Cardiac septum (tissue), 1 donor: ENCODE measurements at regions not wholly inside any gene's neighbourhood (a gene's known extent, or its start where the extent isn't known, plus 50 kb on each side); places are given as distances from the start of the nearest gene placed in this dataset.

ENCODE experiments used
- DNase-seq: peaks from one replicate; pipeline ENCODE4 v3.0.0-alpha.2; 2020; ENCODE audit warnings: low spot score
- intact Hi-C: fragments of 100-400 bp; cut with DNase I; formaldehyde crosslinking; loops from one replicate; pipeline ENCODE4 v1.14.0; 2022
- donor health status: DM: no; HTN: no; CAD: no.

- peak; percentile 71 for DNase-seq
- intact Hi-C loops, result no loop called here
Observed at GRCh38 chr22:46062971-46063631, 86.1 kb upstream of the WNT7B start.

GRCh38 chr22:46063846-46064227 lies 86.5 kb upstream of the PPARA start:
- intact Hi-C loops, result no loop called here
- peak; percentile 10 for DNase-seq

GRCh38 chr22:46064228-46064965 lies 85.9 kb upstream of the PPARA start:
- intact Hi-C loops, result no loop called here
- DNase-seq, result peak; percentile 54

- peak; percentile 27 for DNase-seq
- intact Hi-C loops, result no loop called here
Observed at GRCh38 chr22:46064966-46065666, 85.2 kb upstream of the PPARA start.

GRCh38 chr22:46065691-46066454 lies 84.5 kb upstream of the PPARA start:
- intact Hi-C loops, result no loop called here
- no peak for DNase-seq

- intact Hi-C loops, result no loop called here
- peak; percentile 61 for DNase-seq
Observed at GRCh38 chr22:46066691-46067090, 83.6 kb upstream of the PPARA start.

- DNase-seq, result peak; percentile 66
- intact Hi-C loops, result no loop called here
Observed at GRCh38 chr22:46067159-46068111, 82.9 kb upstream of the PPARA start.

GRCh38 chr22:46068181-46068592 lies 82.1 kb upstream of the PPARA start:
- no peak for DNase-seq
- intact Hi-C loops, result no loop called here

- intact Hi-C loops, result no loop called here
- DNase-seq, result peak; percentile 76
Observed at GRCh38 chr22:46068593-46069491, 81.5 kb upstream of the PPARA start.

GRCh38 chr22:46069521-46070214 lies 80.7 kb upstream of the PPARA start:
- peak; percentile 90 for DNase-seq
- intact Hi-C loops, result loop anchor here (2.0 to 5.0 kb wide), 4 partner anchors 15 to 57 kb away; no protein-coding TSS in a partner anchor

- intact Hi-C loops, result loop anchor here (2.0 to 5.0 kb wide), 4 partner anchors 16 to 58 kb away; no protein-coding TSS in a partner anchor
- DNase-seq, result peak; percentile 85
Observed at GRCh38 chr22:46070215-46070802, 80.0 kb upstream of the PPARA start.

- peak; percentile 80 for DNase-seq
- intact Hi-C loops, result loop anchor here (2.0 to 5.0 kb wide), 4 partner anchors 16 to 59 kb away; no protein-coding TSS in a partner anchor
Observed at GRCh38 chr22:46070803-46071450, 79.4 kb upstream of the PPARA start.

GRCh38 chr22:46071451-46072109 lies 78.7 kb upstream of the PPARA start:
- peak; percentile 95 for DNase-seq
- intact Hi-C loops, result loop anchor here (2.0 to 5.0 kb wide), 4 partner anchors 17 to 59 kb away; no protein-coding TSS in a partner anchor

- DNase-seq, result peak; percentile 86
- intact Hi-C loops, result loop anchor here (5.0 kb wide), 2 partner anchors 35 to 60 kb away; no protein-coding TSS in a partner anchor
Observed at GRCh38 chr22:46072110-46072881, 78.0 kb upstream of the PPARA start.
